ENCODE measurements at regions not wholly inside any gene's neighbourhood (a gene's known extent, or its start where the extent isn't known, plus 50 kb on each side); places are given as distances from the start of the nearest gene placed in this dataset.

GRCh38 chr2:217177720-217178119 is 317.9 kb upstream of the TNP1 start:
- Histone ChIP-seq H3K4me3 (ENCODE audit: low read depth in 2 of 2, low read length in 2 of 2) (no peak overlapping the region), H3K36me3 (ENCODE audit: control insufficient read depth, insufficient read depth, low read length) (no peaks in the 10 kb centered on the region), H3K27me3 (ENCODE audit: control insufficient read depth, insufficient read depth, low read length) (no peaks in the 10 kb centered on the region), H3K9me3 (ENCODE audit: control insufficient read depth, insufficient read depth, low read depth, low read length) (no peaks in the 10 kb centered on the region), H3K27ac (ENCODE audit: low read length) (no peak overlapping the region), H3K4me1 (ENCODE audit: control insufficient read depth, insufficient read depth, low read length) (no peaks in the 10 kb centered on the region)
- ATAC-seq (no peak), DNase-seq (ENCODE audit: low read depth, low spot score) (no peak)
- no TSS peak for BruUV-seq (replicated peaks)
- CTCF ChIA-PET: no interaction called here
- in situ Hi-C loops (cut with HindIII; ENCODE audit: low pct_unique_long_range_greater_than_20kb, low sequenced_read_pairs) (no loop called here), intact Hi-C loops (cut with micrococcal nuclease; ENCODE audit: unreplicated experiment) (no loop called here)
- POLR2A ChIA-PET: no interaction called here
- no peak for TF ChIP-seq CTCF (IDR thresholded peaks at IDR 0.05)
- no peak for TF ChIP-seq REST (IDR thresholded peaks at IDR 0.05; ENCODE audit: insufficient read depth in 1 of 2, low read depth in 2 of 2, low read length in 1 of 2)
- no peak for TF ChIP-seq TCF7L2 (IDR thresholded peaks at IDR 0.05; ENCODE audit: low read depth, low read length)
- no peak for TF ChIP-seq POLR2AphosphoS5 (IDR thresholded peaks at IDR 0.05; ENCODE audit: low read depth, low read length)
- TF ChIP-seq SIN3A (IDR thresholded peaks at IDR 0.05; ENCODE audit: borderline replicate concordance, insufficient read depth, low read depth, low read length): no peak

GRCh38 chr2:217171874-217172273 is 312.0 kb upstream of the TNP1 start:
- DNase-seq (ENCODE audit: low read depth, low spot score): no peak
- intact Hi-C loops (cut with micrococcal nuclease; ENCODE audit: unreplicated experiment) (no loop called here), in situ Hi-C loops (cut with HindIII; ENCODE audit: low pct_unique_long_range_greater_than_20kb, low sequenced_read_pairs) (no loop called here)
- ChIA-PET CTCF (interaction anchor here (0.5 kb wide), 1 partner anchor 223 kb away, joined by 4 read pairs; no protein-coding TSS in a partner anchor), POLR2A (no interaction called here)
- no peak for TF ChIP-seq REST (IDR thresholded peaks at IDR 0.05; ENCODE audit: insufficient read depth in 1 of 2, low read depth in 2 of 2, low read length in 1 of 2)
- Histone ChIP-seq H3K4me1 (ENCODE audit: control insufficient read depth, insufficient read depth, low read length) (no peaks in the 10 kb centered on the region), H3K27me3 (ENCODE audit: control insufficient read depth, insufficient read depth, low read length) (no peaks in the 10 kb centered on the region), H3K36me3 (ENCODE audit: control insufficient read depth, insufficient read depth, low read length) (no peaks in the 10 kb centered on the region), H3K4me3 (ENCODE audit: low read depth in 2 of 2, low read length in 2 of 2) (no peak overlapping the region), H3K27ac (ENCODE audit: low read length) (no peak overlapping the region), H3K9me3 (ENCODE audit: control insufficient read depth, insufficient read depth, low read depth, low read length) (no peaks in the 10 kb centered on the region)
- BruUV-seq (replicated peaks): no TSS peak
- ATAC-seq: no peak

All from Panc1 (cell line).